KMS-11 (cell line): ENCODE measurements at regions not wholly inside any gene's neighbourhood (a gene's known extent, or its start where the extent isn't known, plus 50 kb on each side); places are given as distances from the start of the nearest gene placed in this dataset.

Experiments
- H2AFZ ChIP-seq: fragments of 200-600 bp; sonication (generic); 2 replicates; pipeline ENCODE4 v1.6.1; 2016; ENCODE audit warnings: antibody characterized with exemption, mixed run types, low read depth
- H3K27ac ChIP-seq: fragments of 200-600 bp; sonication (generic); 2 replicates; pipeline ENCODE4 v1.6.1; 2016; ENCODE audit warnings: mild to moderate bottlenecking, mixed run types
- H3K27me3 ChIP-seq: fragments of 200-600 bp; sonication (generic); 2 replicates; pipeline ENCODE4 v1.6.1; 2017; ENCODE audit warnings: mild to moderate bottlenecking, low read depth, mixed run types, moderate library complexity; ENCODE audit not compliant: insufficient read depth
- H3K36me3 ChIP-seq: fragments of 200-600 bp; sonication (generic); 2 replicates; pipeline ENCODE4 v1.6.1; 2017; ENCODE audit warnings: mild to moderate bottlenecking, mixed run types; ENCODE audit not compliant: insufficient read depth
- H3K4me1 ChIP-seq: fragments of 200-600 bp; sonication (generic); 2 replicates; pipeline ENCODE4 v1.6.1; 2016; ENCODE audit warnings: mild to moderate bottlenecking, low read depth, mixed run types; ENCODE audit not compliant: poor library complexity, severe bottlenecking
- H3K4me2 ChIP-seq: fragments of 200-600 bp; sonication (generic); 2 replicates; pipeline ENCODE4 v1.7.0; 2016; ENCODE audit warnings: mild to moderate bottlenecking, mixed run types
- H3K4me3 ChIP-seq: fragments of 200-600 bp; sonication (generic); IDR thresholded peaks from 2 replicates; pipeline ENCODE4 v1.6.1; 2017; ENCODE audit warnings: low read depth, low read length, mixed read lengths; ENCODE audit not compliant: insufficient read depth
- H3K79me2 ChIP-seq: fragments of 200-600 bp; sonication (generic); 2 replicates; pipeline ENCODE4 v1.6.1; 2016; ENCODE audit warnings: low read depth, mixed run types; ENCODE audit not compliant: insufficient read depth
- H3K9ac ChIP-seq: fragments of 200-600 bp; sonication (generic); 2 replicates; pipeline ENCODE4 v1.6.1; 2016; ENCODE audit warnings: mild to moderate bottlenecking, mixed run types
- H4K20me1 ChIP-seq: fragments of 200-600 bp; sonication (generic); 2 replicates; pipeline ENCODE4 v1.6.1; 2016; ENCODE audit warnings: mild to moderate bottlenecking, mixed run types; ENCODE audit not compliant: insufficient read depth
- CTCF ChIP-seq: fragments of 200-600 bp; sonication (generic); conservative IDR thresholded peaks from 2 replicates; pipeline ENCODE4 v1.6.1; 2017; ENCODE audit warnings: low read depth, mild to moderate bottlenecking, antibody characterized with exemption, low read length, moderate library complexity, mixed read lengths

DNA sequence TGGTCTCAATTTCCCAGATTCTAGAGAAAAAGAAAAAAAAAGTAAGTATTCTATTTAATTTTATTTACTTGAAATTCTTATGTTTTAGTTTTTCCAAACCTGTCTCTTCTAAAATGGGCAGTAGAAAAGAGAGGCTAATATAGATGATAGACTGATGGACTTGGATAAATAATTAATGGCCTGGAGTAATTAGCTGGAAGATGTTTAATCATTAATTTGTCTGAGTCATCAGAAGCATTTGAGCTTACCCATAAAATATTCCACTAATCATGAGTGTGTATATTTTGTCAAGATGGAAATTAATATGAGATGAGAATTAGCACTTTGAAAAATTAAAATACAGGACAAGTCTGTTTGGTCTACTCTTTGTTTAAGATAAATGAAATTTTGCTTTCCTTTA, 212.1 kb upstream of the MIR17HG start:
- H2AFZ ChIP-seq: no peak overlapping the region
- H3K9ac ChIP-seq: no peak overlapping the region
- no peak overlapping the region for H3K4me2 ChIP-seq
- H3K4me1 ChIP-seq: no peaks in the 10 kb centered on the region
- TF ChIP-seq CTCF: no peak
- H3K4me3 ChIP-seq: no peak overlapping the region
- no peaks in the 10 kb centered on the region for H4K20me1 ChIP-seq
- no peaks in the 10 kb centered on the region for H3K36me3 ChIP-seq
- H3K79me2 ChIP-seq: no peaks in the 10 kb centered on the region
- H3K27me3 ChIP-seq: no peaks in the 10 kb centered on the region
- H3K27ac ChIP-seq: no peak overlapping the region

DNA sequence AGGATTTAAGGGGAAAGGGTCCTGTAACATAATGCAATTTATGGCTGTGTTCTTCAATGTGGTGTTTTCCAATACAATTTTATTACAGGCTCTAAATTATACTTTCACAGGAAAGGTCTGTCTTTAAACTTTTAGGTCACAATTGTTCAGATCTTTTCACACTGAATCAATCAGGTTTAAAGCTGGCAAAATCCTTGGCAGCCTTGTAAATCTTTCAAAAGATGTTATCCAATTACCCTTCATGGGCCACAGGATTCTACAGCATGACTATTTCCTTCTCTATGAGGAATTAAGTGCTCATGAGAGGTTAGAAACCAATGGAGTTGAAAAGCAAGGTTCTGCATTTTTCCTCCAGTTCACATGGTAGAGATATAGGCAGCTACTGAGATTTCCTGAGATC, 211.5 kb upstream of the MIR17HG start:
- Histone ChIP-seq H3K36me3 (no peaks in the 10 kb centered on the region), H3K4me2 (no peak overlapping the region), H3K27me3 (no peaks in the 10 kb centered on the region), H3K27ac (no peak overlapping the region), H4K20me1 (no peaks in the 10 kb centered on the region), H3K79me2 (no peaks in the 10 kb centered on the region), H3K9ac (no peak overlapping the region), H3K4me1 (no peaks in the 10 kb centered on the region), H2AFZ (no peak overlapping the region), H3K4me3 (no peak overlapping the region)
- no peak for TF ChIP-seq CTCF

DNA sequence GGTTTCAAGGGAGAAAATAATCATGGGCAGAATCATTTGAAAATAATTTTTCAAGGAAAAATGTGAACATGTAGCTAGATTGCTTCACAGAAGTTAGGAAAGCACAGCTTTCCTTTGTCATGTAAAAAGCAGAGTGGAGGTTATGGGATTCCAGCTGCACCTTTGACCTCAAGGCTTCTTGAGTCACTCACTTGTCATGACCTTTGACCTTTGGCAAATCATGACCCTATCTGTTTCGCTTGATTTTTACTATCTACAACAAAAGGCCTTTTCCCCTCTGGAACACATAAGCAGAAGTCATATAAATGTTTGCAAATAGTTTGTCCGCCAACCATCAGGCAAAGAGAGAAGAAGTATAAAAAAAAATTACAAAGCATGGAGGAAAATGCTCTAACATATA, 210.7 kb upstream of the MIR17HG start:
- H2AFZ ChIP-seq: no peak overlapping the region
- no peak for TF ChIP-seq CTCF
- no peaks in the 10 kb centered on the region for H3K4me1 ChIP-seq
- no peak overlapping the region for H3K27ac ChIP-seq
- H3K9ac ChIP-seq: no peak overlapping the region
- H3K36me3 ChIP-seq: no peaks in the 10 kb centered on the region
- no peaks in the 10 kb centered on the region for H4K20me1 ChIP-seq
- no peak overlapping the region for H3K4me3 ChIP-seq
- no peak overlapping the region for H3K4me2 ChIP-seq
- no peaks in the 10 kb centered on the region for H3K79me2 ChIP-seq
- H3K27me3 ChIP-seq: no peaks in the 10 kb centered on the region

DNA sequence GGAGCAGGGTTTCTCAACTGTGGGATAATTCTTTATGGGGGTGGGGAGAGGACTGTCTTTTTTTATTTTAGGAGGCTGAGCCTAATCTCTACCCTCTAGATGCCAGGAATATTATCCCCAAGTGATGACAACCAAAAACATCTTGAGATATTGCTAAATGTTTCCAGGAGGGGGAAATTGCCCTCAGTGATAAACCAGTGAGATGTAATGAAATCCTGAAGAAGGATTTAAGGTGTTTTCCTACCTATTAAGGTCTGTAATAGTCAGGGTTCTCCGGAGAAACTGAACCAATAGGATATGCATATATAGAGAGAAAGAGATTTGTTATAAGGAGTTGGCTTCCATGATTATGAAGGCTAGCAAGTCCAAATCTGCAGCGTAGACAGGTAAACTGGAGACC, 208.3 kb upstream of the MIR17HG start:
- Histone ChIP-seq H2AFZ (no peak overlapping the region), H3K4me3 (no peak overlapping the region), H3K79me2 (no peaks in the 10 kb centered on the region), H3K4me2 (no peak overlapping the region), H3K27me3 (no peaks in the 10 kb centered on the region), H3K36me3 (no peaks in the 10 kb centered on the region), H3K9ac (no peak overlapping the region), H3K27ac (no peak overlapping the region), H3K4me1 (no peaks in the 10 kb centered on the region), H4K20me1 (no peaks in the 10 kb centered on the region)
- TF ChIP-seq CTCF: no peak
